HG03342 (cell line): ENCODE measurements at regions not wholly inside any gene's neighbourhood (a gene's known extent, or its start where the extent isn't known, plus 50 kb on each side); places are given as distances from the start of the nearest gene placed in this dataset.

Experiments
- ATAC-seq: cut with Tn5 transposase; IDR thresholded peaks from one replicate; pipeline ENCODE4 v1.9.1; 2021; ENCODE audit warnings: mild to moderate bottlenecking, moderate library complexity; ENCODE audit not compliant: unreplicated experiment

GRCh38 chr6:167049275-167049674 is 50.1 kb downstream of the CEP43 start:
- ATAC-seq, result no peak

GRCh38 chr6:167050903-167051302 is 51.7 kb downstream of the CEP43 start:
- no peak for ATAC-seq

DNA sequence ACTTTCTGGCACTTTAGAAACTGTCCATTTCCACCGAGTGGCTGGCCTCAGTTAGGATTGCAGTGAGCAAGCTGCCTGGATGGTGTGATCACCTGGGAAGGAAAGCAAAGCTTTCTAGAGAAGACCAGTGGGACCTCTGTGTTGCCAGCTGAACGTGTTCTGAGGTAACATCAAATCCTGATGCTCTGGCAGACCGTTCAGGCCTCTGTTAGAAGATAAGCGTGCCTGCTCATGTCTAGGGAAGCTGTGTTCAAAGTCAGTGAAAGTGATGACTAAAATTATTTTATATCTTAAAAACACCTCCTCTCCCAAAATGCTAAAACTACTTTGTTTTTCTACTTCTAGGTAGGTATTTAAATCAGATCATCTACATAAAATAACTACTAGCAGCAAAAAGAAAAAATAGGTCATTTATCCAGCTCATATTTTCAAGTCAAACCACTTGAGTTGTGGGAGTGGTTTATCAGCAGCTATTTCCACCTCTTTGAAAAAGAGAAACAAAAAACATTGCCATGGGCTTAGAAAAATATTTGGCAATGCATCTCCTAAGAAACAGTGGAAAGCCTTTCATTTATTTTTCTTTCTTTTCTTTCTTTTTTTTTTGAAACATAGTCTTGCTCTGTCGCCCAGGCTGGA is 54.8 kb downstream of the CEP43 start:
- no peak for ATAC-seq

DNA sequence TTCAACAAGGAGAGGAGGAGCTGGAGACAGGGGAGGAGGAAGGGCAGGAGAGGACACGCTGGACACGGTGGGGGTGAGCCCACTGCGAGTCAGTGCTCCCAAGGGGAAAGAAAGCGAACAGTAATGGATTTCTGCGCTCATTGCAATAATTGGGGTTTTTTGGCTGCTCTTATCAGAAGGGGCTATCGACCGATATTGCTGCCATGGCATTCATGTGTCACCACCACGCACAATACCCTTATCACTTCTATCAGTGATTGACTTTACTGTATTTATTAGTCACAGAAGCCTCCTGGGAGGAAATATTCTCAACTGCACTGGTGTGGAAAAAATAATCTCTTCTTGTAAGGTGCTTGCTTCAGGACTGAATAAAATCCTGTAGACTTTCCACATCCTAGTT is 55.8 kb downstream of the CEP43 start:
- ATAC-seq, result no peak

DNA sequence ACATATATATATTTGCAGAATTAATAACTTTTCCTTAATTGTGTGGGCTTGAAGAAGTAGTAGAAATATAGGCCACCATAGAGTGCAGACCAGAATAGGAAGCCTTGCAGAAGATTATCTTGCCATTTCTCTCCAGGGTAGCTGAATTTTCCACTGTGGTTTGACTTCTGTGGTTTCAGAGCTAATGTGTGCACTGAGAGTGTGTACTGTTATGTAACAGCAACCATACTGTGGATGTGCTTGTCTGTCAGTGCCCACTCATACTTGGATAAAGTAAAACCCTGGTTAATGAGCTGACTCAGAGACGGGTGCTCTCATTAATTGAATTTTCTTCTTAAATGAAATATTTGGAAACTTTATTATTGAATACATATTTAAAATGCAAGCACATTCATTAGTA is 57.2 kb downstream of the CEP43 start:
- ATAC-seq, result peak; percentile 96

DNA sequence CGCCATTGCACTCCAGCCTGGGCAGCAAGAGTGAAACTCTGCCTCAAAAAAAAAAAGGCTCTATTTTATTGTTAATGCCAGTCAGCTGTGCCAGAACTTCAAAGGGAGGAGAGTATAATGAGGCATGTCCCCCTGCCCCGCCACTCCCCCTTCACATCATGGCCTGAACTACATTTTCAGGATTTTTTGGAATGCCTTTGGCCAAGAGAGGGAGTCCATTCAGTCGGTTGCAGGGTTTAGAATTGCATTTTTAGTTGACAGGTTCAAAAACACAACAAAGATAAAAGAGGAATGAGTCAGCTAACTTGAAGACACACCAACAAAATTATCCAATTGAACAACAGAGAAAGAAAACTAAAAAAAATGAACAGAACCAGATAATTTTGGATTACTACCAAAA is 59.1 kb downstream of the CEP43 start:
- no peak for ATAC-seq
